K562 (cell line): ENCODE measurements at regions not wholly inside any gene's neighbourhood (a gene's known extent, or its start where the extent isn't known, plus 50 kb on each side); places are given as distances from the start of the nearest gene placed in this dataset.

ENCODE experiments used
- ATAC-seq: fragments of 200-7000 bp; cut with Tn5 transposase; 3 replicates; pipeline ENCODE4 v1.9.1; 2020; ENCODE audit warnings: moderate library complexity
- BruUV-seq: library from RNA; stranded (reverse); fragments of 400-500 nt; replicated peaks from 2 replicates; lab custom pipeline; 2021; lab: Mats Ljungman, UMichigan
- CTCF ChIA-PET: fragments of 300-600 bp; formaldehyde crosslinking; extraction: SDS; loops from one replicate; lab custom pipeline; 2021; ENCODE audit warnings: low intra/inter-chr PET ratio; lab: Yijun Ruan, JAX
- POLR2A ChIA-PET: fragments of 300-600, 350-650 bp; sonication (Branson Sonifier 250); formaldehyde crosslinking; extraction: SDS; loops from one replicate; lab custom pipeline; 2021; ENCODE audit warnings: antibody characterized with exemption, inconsistent platforms; lab: Yijun Ruan, JAX
- DNase-seq, 4 experiments: peaks; one replicate each; pipeline versions ENCODE4 v3.0.0 to v3.0.0-alpha.2; 2011 to 2018; ENCODE audit warnings: low spot score in 3 of 4, mixed read lengths in 3 of 4; ENCODE audit errors: extremely low read depth in 1 of 4
- FAIRE-seq: peaks from 2 replicates; lab custom pipeline; 2011; peaks lifted over from hg19 to GRCh38; lab: Jason Lieb, UNC
- H2AFZ ChIP-seq: 2 replicates; pipeline ENCODE4 v1.6.0; 2011; ENCODE audit warnings: low read depth, low read length, control low read depth, inconsistent platforms
- H3K27ac ChIP-seq: fragments of 200-600 bp; 3 replicates; pipeline ENCODE4 v1.8.0; 2011; ENCODE audit warnings: low read depth, mild to moderate bottlenecking, control low read depth, inconsistent platforms, low read length, moderate library complexity, mixed read lengths; ENCODE audit errors: extremely low read depth
- H3K27me3 ChIP-seq, 2 experiments: fragments of 300-600 bp in 1 of 2; 2 replicates in 1 of 2; 3 replicates in 1 of 2; pipeline versions ENCODE4 v1.6.0 to v1.8.0; 2011; ENCODE audit warnings: inconsistent platforms in 2 of 2, low read length in 2 of 2, mild to moderate bottlenecking in 1 of 2, mixed read lengths in 1 of 2, moderate library complexity in 1 of 2; ENCODE audit not compliant: control insufficient read depth in 2 of 2, insufficient read depth in 2 of 2
- H3K36me3 ChIP-seq: fragments of 300-600 bp; 3 replicates; pipeline ENCODE4 v1.8.0; 2011; ENCODE audit warnings: mild to moderate bottlenecking, low read length, inconsistent platforms; ENCODE audit not compliant: control insufficient read depth, insufficient read depth
- H3K4me1 ChIP-seq, 2 experiments: fragments of 200-600 bp in 1 of 2; replicated peaks in 1 of 2; 2 replicates in 1 of 2; 3 replicates in 1 of 2; pipeline versions ENCODE4 v1.5.1 to v1.8.0; 2011; ENCODE audit warnings: inconsistent platforms in 2 of 2, low read length in 2 of 2, mild to moderate bottlenecking in 1 of 2, mixed read lengths in 1 of 2, moderate library complexity in 1 of 2; ENCODE audit not compliant: control insufficient read depth in 2 of 2, insufficient read depth in 2 of 2
- H3K4me2 ChIP-seq: 2 replicates; pipeline ENCODE4 v1.6.1; 2011; ENCODE audit warnings: low read length, control low read depth, inconsistent platforms, mixed read lengths; ENCODE audit not compliant: insufficient read depth
- H3K4me3 ChIP-seq: fragments of 200-600 bp; sonication (generic), shearing (Covaris generic); 2 replicates; pipeline ENCODE4 v1.5.1; 2016; ENCODE audit warnings: control low read depth, inconsistent platforms
- H3K79me2 ChIP-seq: fragments of 200-600 bp; 3 replicates; pipeline ENCODE4 v1.8.0; 2011; ENCODE audit warnings: low read length, inconsistent platforms; ENCODE audit not compliant: control insufficient read depth, insufficient read depth
- H3K9ac ChIP-seq, 2 experiments: 2 replicates each; pipeline versions ENCODE4 v1.6.0 to v1.6.1; 2011; ENCODE audit warnings: low read depth in 2 of 2, low read length in 2 of 2, control low read depth in 1 of 2, inconsistent platforms in 1 of 2, mild to moderate bottlenecking in 1 of 2, mixed read lengths in 1 of 2; ENCODE audit not compliant: insufficient read depth in 1 of 2
- H3K9me1 ChIP-seq: one replicate; pipeline ENCODE4 v1.6.0; 2011; ENCODE audit warnings: inconsistent platforms, mild to moderate bottlenecking, low read length, moderate library complexity; ENCODE audit not compliant: control insufficient read depth, insufficient read depth
- H3K9me3 ChIP-seq: replicated peaks from 2 replicates; pipeline ENCODE4 v1.5.1; 2011; ENCODE audit warnings: low read depth, low read length, inconsistent platforms; ENCODE audit not compliant: control insufficient read depth, insufficient read depth
- H4K20me1 ChIP-seq: replicated peaks from 2 replicates; pipeline ENCODE4 v1.6.1; 2011; ENCODE audit warnings: low read length, inconsistent platforms, mixed read lengths; ENCODE audit not compliant: control insufficient read depth, insufficient read depth
- CBX8 ChIP-seq: fragments of 200-600 bp; sonication (generic); IDR thresholded peaks from 2 replicates; pipeline ENCODE4 v1.6.1; 2012; ENCODE audit warnings: borderline replicate concordance, mixed run types, low read depth, mild to moderate bottlenecking, moderate library complexity, mixed read lengths, low read length, control low read depth, inconsistent platforms; ENCODE audit not compliant: poor library complexity, severe bottlenecking; ENCODE audit errors: extremely low read depth
- COPS2 ChIP-seq: fragments of 450-650 bp; conservative IDR thresholded peaks from 2 replicates; pipeline ENCODE4 v1.6.1; 2016; ENCODE audit warnings: mild to moderate bottlenecking, moderate library complexity
- DPF2 ChIP-seq: fragments of 450-650 bp; IDR thresholded peaks from 2 replicates; pipeline ENCODE4 v1.6.1; 2016
- HDAC8 ChIP-seq: fragments of 450-650 bp; IDR thresholded peaks from 2 replicates; pipeline ENCODE4 v1.6.1; 2016; ENCODE audit warnings: mild to moderate bottlenecking, missing genetic modification characterization, moderate library complexity, missing compliant biosample characterization
- UBTF ChIP-seq, 2 experiments: IDR thresholded peaks; 2 replicates each; pipeline ENCODE4 v1.6.1; 2012; ENCODE audit warnings: improper control_type of control experiment in 2 of 2, low read depth in 2 of 2, low read length in 2 of 2, borderline replicate concordance in 1 of 2
- ZHX1 ChIP-seq: fragments of 150-350 bp; conservative IDR thresholded peaks from 2 replicates; pipeline ENCODE4 v1.6.1; 2014; ENCODE audit warnings: low read length
- WGBS: fragments of 100-300 bp; shearing (Covaris generic); methylation state at CpG from one replicate; pipeline ENCODE4 v1.1.6; 2016; ENCODE audit warnings: low coverage, mixed read lengths; ENCODE audit not compliant: insufficient coverage; ENCODE audit errors: missing lambda C conversion rate; 5-methylcytosine and 5-hydroxymethylcytosine counted together
- in situ Hi-C: fragments of 300-500 bp; cut with MboI; formaldehyde crosslinking; loops from 4 replicates; pipeline ENCODE4 v1.15.0; 2018; ENCODE audit warnings: inconsistent platforms, mixed read lengths
- intact Hi-C: fragments of 100-400 bp; cut with micrococcal nuclease; formaldehyde crosslinking; loops from 2 replicates; pipeline ENCODE4 v1.14.2; 2022

GRCh38 chr9:119836036-119836435, 466.8 kb upstream of the BRINP1 start:
- no peak for ATAC-seq

More at GRCh38 chr9:119836036-119836435, 466.8 kb upstream of the BRINP1 start:
- no peak for DNase-seq
- Histone ChIP-seq H3K9me1 (no peaks in the 10 kb centered on the region), H3K79me2 (no peaks in the 10 kb centered on the region), H2AFZ (no peak overlapping the region), H3K4me3 (no peak overlapping the region), H3K36me3 (no peaks in the 10 kb centered on the region), H4K20me1 (no peaks in the 10 kb centered on the region), H3K9ac (no peak overlapping the region), H3K27me3 (no peaks in the 10 kb centered on the region), H3K4me2 (no peak overlapping the region), H3K9me3 (no peaks in the 10 kb centered on the region), H3K4me1 (no peaks in the 10 kb centered on the region), H3K27ac (no peak overlapping the region)
- no peak for FAIRE-seq
- ChIA-PET POLR2A (interaction anchor here (0.6 kb wide), 1 partner anchor 312 kb away, joined by 3 read pairs; no protein-coding TSS in a partner anchor), CTCF (no interaction called here)
- intact Hi-C loops (no loop called here), in situ Hi-C loops (no loop called here)
- BruUV-seq, result no TSS peak
- 0% methylated on average over 3 of the region's 3 CpGs for WGBS
- TF ChIP-seq HDAC8 (tag), result no peak
- no peak for TF ChIP-seq CBX8
- TF ChIP-seq ZHX1, result no peak
- TF ChIP-seq UBTF (IDR thresholded peaks at IDR 0.05; ENCODE audit: borderline replicate concordance in 1 of 2, low read depth in 2 of 2, low read length in 2 of 2), result no peak
- no peak for TF ChIP-seq COPS2
- TF ChIP-seq DPF2, result no peak
